ENCODE measurements at regions not wholly inside any gene's neighbourhood (a gene's known extent, or its start where the extent isn't known, plus 50 kb on each side); places are given as distances from the start of the nearest gene placed in this dataset.

DNA sequence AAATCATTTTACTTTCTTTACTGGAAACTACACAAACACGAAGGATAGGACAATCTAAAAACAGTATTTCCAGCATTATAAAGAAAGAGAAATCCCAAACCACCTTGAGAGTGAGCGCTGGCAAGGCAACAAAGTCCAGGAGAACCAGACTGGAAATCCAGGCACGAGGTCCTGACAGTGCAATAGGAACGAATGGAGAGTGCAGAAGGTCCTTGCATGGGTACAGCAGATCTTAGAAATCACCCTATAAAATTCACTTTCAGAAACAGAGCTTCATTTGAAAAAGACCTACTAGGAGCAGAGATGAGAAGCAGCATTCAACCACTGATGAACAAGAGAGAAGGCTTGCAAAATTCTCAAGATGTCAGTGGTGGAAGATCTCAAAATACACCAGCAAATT, 133.7 kb upstream of the ST8SIA4 start:
- TF ChIP-seq, protein P1, sequence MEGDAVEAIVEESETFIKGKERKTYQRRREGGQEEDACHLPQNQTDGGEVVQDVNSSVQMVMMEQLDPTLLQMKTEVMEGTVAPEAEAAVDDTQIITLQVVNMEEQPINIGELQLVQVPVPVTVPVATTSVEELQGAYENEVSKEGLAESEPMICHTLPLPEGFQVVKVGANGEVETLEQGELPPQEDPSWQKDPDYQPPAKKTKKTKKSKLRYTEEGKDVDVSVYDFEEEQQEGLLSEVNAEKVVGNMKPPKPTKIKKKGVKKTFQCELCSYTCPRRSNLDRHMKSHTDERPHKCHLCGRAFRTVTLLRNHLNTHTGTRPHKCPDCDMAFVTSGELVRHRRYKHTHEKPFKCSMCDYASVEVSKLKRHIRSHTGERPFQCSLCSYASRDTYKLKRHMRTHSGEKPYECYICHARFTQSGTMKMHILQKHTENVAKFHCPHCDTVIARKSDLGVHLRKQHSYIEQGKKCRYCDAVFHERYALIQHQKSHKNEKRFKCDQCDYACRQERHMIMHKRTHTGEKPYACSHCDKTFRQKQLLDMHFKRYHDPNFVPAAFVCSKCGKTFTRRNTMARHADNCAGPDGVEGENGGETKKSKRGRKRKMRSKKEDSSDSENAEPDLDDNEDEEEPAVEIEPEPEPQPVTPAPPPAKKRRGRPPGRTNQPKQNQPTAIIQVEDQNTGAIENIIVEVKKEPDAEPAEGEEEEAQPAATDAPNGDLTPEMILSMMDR (IDR thresholded peaks at IDR 0.05; ENCODE audit: borderline replicate concordance, control extremely low read depth, extremely low read depth, insufficient read depth, missing control alignments) = no peak
- no peak for DNase-seq (ENCODE audit: low spot score)
- in situ Hi-C loops (cut with MboI; ENCODE audit: low sequenced_read_pairs, unreplicated experiment) = no loop called here

GRCh38 chr5:101035425-101035824, 132.3 kb upstream of the ST8SIA4 start:
- no peak for DNase-seq (ENCODE audit: low spot score)
- TF ChIP-seq, protein P1 (IDR thresholded peaks at IDR 0.05; ENCODE audit: borderline replicate concordance, control extremely low read depth, extremely low read depth, insufficient read depth, missing control alignments) = no peak
- in situ Hi-C loops (cut with MboI; ENCODE audit: low sequenced_read_pairs, unreplicated experiment) = no loop called here

GRCh38 chr5:101024299-101024698, 121.2 kb upstream of the ST8SIA4 start:
- in situ Hi-C loops (cut with MboI; ENCODE audit: low sequenced_read_pairs, unreplicated experiment) = no loop called here
- no peak for DNase-seq (ENCODE audit: low spot score)
- TF ChIP-seq, protein P1 (IDR thresholded peaks at IDR 0.05; ENCODE audit: borderline replicate concordance, control extremely low read depth, extremely low read depth, insufficient read depth, missing control alignments) = no peak

DNA sequence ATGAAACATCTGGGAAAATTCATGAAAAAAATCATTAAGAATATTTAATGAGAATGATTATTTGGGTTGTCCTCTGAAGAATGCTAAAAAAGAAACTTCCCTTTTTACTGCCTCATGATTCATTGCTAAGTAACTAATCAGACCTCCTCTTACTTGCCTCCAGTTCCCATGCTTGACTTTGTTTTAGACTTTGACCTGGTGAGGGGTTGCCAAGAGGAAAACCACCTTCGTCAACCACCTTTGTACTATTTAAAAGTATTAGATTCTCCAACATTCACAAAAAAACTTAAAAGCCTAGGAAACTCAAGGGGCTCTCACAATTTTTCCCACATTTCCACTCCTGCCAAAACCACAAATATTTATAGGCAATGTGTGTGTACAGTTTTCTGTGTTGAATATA, 115.2 kb upstream of the ST8SIA4 start:
- DNase-seq (ENCODE audit: low spot score) = no peak
- in situ Hi-C loops (cut with MboI; ENCODE audit: low sequenced_read_pairs, unreplicated experiment) = no loop called here
- TF ChIP-seq, protein P1 (IDR thresholded peaks at IDR 0.05; ENCODE audit: borderline replicate concordance, control extremely low read depth, extremely low read depth, insufficient read depth, missing control alignments) = no peak

DNA sequence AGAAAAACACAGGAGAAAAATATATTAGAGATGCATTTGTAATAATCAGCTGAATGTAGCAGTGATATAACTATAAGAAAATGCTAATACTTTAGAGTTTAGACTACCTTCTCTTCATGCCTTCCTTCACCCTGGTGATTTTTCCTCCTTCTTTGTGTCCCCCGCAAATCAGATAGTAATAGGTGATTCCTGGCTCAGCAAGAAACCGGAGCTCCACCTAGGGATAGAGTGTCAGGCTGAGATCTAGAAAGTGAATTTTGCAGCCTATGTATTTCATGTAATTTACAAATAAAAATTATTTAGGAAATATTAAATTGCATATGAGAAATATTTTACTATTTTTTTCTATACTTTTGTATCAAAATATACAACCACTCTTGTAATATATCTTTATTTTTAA, 109.8 kb upstream of the ST8SIA4 start:
- in situ Hi-C loops (cut with MboI; ENCODE audit: low sequenced_read_pairs, unreplicated experiment) = no loop called here
- TF ChIP-seq, protein P1 (IDR thresholded peaks at IDR 0.05; ENCODE audit: borderline replicate concordance, control extremely low read depth, extremely low read depth, insufficient read depth, missing control alignments) = peak; percentile 11
- DNase-seq (ENCODE audit: low spot score) = no peak

DNA sequence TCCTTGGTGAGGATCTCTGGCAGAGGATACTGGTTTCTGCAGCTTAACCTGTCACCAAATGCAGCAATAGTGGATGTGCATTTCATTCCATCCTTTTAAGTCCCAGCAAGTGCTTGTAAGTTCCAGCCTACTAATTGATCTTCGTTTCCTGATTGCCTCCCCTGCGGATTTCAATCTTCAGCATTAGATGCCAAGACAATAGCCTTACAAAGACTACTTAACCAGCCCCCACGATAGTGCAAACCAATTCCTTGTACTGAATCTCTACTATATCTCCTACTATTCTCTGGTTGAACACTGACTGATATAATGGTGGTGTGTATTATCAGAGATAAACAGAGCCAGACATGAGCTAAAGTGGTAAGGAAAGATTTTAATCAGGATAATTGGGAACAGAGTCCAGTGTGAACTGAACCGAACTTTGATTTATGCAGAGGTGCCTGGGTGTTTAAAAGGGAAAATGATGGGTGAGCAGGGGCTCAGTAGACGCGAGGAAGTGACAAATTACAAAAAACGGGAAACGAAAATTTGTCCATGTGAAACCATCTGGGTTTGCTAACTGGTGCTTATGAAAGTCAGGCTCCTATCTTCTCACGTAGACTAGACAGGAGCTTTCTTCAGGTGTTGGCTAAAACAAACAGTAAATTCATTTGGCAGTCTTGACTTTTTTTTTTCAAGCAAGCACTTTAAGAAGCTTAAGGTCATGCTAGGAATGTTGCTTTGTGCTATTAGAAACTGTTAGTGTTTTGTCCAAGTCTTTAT, 106.9 kb upstream of the ST8SIA4 start:
- in situ Hi-C loops (cut with MboI; ENCODE audit: low sequenced_read_pairs, unreplicated experiment) = no loop called here
- TF ChIP-seq, protein P1 (IDR thresholded peaks at IDR 0.05; ENCODE audit: borderline replicate concordance, control extremely low read depth, extremely low read depth, insufficient read depth, missing control alignments) = no peak
- DNase-seq (ENCODE audit: low spot score) = no peak
